NCI-H2171 treated with DMSO at 0.1 percent for 48 hours (cell line): ENCODE measurements at regions not wholly inside any gene's neighbourhood (a gene's known extent, or its start where the extent isn't known, plus 50 kb on each side); places are given as distances from the start of the nearest gene placed in this dataset.
"Not testable (repeated sequence)": the region's sequence is repeated elsewhere in the genome, so short reads cannot be mapped to it uniquely, and the experiment has no call there.

Experiments used
- DNase-seq: peaks from one replicate; lab custom pipeline; 2025; lab: John Stamatoyannopoulos, UW

GRCh38 chr19:29013325-29013724 is 199.6 kb downstream of the UQCRFS1 start:
- DNase-seq = no peak

GRCh38 chr19:29012457-29012856 is 200.5 kb downstream of the UQCRFS1 start:
- no peak for DNase-seq

- DNase-seq = no peak
Observed at GRCh38 chr19:29010276-29010675, 202.7 kb downstream of the UQCRFS1 start.

- no peak for DNase-seq
Observed at GRCh38 chr19:29006057-29006735, 206.8 kb downstream of the UQCRFS1 start.

GRCh38 chr19:29004796-29005195 is 208.2 kb downstream of the UQCRFS1 start:
- DNase-seq = no peak

- no peak for DNase-seq
Observed at GRCh38 chr19:29003641-29004409, 209.1 kb downstream of the UQCRFS1 start.

- DNase-seq = no peak
Observed at GRCh38 chr19:29002336-29002735, 210.6 kb downstream of the UQCRFS1 start.

- DNase-seq = no peak
Observed at GRCh38 chr19:29001597-29002245, 211.2 kb downstream of the UQCRFS1 start.

GRCh38 chr19:29001141-29001581 is 211.8 kb downstream of the UQCRFS1 start:
- DNase-seq = no peak

- DNase-seq = no peak
Observed at GRCh38 chr19:28999724-29000433, 213.1 kb downstream of the UQCRFS1 start.

GRCh38 chr19:28998974-28999373 is 214.0 kb downstream of the UQCRFS1 start:
- DNase-seq = no peak

- DNase-seq = not testable (repeated sequence)
Observed at GRCh38 chr19:28997866-28998265, 215.1 kb downstream of the UQCRFS1 start.

GRCh38 chr19:28990522-28990921 is 222.4 kb downstream of the UQCRFS1 start:
- peak; percentile 76 for DNase-seq

GRCh38 chr19:28989739-28990138 is 223.2 kb downstream of the UQCRFS1 start:
- no peak for DNase-seq

GRCh38 chr19:28988066-28988465 is 224.9 kb downstream of the UQCRFS1 start:
- DNase-seq = no peak

- DNase-seq = no peak
Observed at GRCh38 chr19:28987177-28987576, 225.8 kb downstream of the UQCRFS1 start.

GRCh38 chr19:28985201-28985600 is 227.8 kb downstream of the UQCRFS1 start:
- no peak for DNase-seq

GRCh38 chr19:28984315-28984714 is 228.6 kb downstream of the UQCRFS1 start:
- DNase-seq = no peak

- DNase-seq = no peak
Observed at GRCh38 chr19:28983430-28983829, 229.5 kb downstream of the UQCRFS1 start.

- DNase-seq = no peak
Observed at GRCh38 chr19:28981994-28982393, 231.0 kb downstream of the UQCRFS1 start.

- DNase-seq = no peak
Observed at GRCh38 chr19:28981518-28981917, 231.4 kb downstream of the UQCRFS1 start.

- no peak for DNase-seq
Observed at GRCh38 chr19:28980236-28980868, 232.6 kb downstream of the UQCRFS1 start.
